Stimulated activated CD8-positive, alpha-beta memory T cell treated with anti-CD3 and anti-CD28 coated beads, Interleukin-15, amount 100 ng/mL, for 1 hour (primary cell): ENCODE measurements at regions not wholly inside any gene's neighbourhood (a gene's known extent, or its start where the extent isn't known, plus 50 kb on each side); places are given as distances from the start of the nearest gene placed in this dataset.

Experiments
- DNase-seq: peaks from one replicate; pipeline ENCODE4 v3.0.0-alpha.2; 2020; ENCODE audit warnings: low read depth

DNA sequence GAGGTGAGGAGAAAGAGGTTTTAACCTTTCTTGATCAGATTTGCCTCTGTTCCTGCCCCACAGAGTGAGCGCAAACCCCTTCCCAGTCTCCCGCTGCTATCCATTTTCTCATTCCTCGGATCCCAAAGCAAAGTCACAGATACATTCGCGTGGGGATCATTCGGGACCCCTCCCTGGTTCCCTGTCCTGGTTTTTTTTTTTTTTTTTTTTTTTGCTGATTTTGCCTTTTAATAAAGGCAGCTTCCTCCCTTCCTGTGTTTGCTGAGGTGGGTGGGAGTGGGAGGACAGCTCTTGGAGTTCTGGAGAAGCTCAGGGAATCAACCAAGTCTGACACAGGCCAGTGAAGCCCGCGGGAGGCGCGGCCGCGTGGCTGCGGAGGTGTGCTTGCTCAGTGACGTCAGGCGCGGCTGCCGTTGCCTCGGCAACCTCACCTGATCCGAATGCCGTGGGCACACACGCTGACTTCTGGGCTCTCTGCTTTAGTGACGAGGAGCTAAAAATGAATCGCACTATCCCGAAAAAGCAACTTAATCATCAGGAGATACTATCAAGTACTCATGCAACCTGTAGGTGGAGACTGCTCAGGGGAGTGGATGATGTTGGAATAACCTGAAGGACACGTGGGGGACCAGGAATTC lies 106.4 kb downstream of the TBX19 start:
- DNase-seq = peak; percentile 42

- DNase-seq = no peak
Observed at GRCh38 chr1:168386492-168386891, 105.8 kb downstream of the TBX19 start.

DNA sequence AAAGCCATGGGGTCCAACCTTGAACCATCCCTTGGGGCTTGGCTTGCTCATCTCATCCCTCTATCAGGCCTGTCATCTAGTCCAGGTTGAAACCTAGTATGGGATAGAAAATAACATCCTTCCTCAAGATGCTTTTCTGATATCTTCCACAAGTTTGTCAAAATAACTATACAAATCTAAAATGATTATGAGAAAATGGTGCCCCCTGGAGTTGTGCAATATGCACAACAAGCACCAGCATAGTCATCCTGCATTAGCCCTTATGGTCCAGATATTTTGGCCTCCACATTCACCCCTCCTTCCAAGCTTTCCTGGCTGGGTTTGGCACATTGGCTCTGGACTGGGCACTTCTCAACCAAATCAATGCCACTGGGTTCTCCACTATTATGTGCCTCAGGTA lies 101.2 kb downstream of the TBX19 start:
- no peak for DNase-seq

- DNase-seq = no peak
Observed at GRCh38 chr1:168380945-168381344, 100.3 kb downstream of the TBX19 start.

GRCh38 chr1:168379104-168379860 lies 98.6 kb downstream of the TBX19 start:
- DNase-seq = no peak

- DNase-seq = no peak
Observed at GRCh38 chr1:168375566-168376300, 95.1 kb downstream of the TBX19 start.

- no peak for DNase-seq
Observed at GRCh38 chr1:168374566-168374965, 93.9 kb downstream of the TBX19 start.

DNA sequence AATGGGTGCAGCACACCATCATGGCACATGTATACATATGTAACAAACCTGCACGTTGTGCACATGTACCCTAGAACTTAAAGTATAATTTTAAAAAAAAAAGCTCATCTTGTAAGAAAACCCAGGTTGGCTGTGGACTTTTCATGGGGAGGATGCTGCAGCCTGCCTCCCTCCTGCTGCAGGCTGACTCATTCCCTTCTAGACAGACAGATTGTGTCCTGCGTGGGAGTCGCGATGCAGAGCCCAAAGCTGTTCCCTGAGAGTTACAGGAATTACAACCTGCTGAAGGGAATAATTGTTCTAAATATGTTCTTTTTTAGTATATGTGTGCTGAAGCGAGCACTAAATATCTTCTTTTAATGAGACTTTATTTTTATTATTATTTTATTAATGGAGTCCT lies 93.2 kb downstream of the TBX19 start:
- DNase-seq = no peak

GRCh38 chr1:168372861-168373371 lies 92.2 kb downstream of the TBX19 start:
- no peak for DNase-seq

DNA sequence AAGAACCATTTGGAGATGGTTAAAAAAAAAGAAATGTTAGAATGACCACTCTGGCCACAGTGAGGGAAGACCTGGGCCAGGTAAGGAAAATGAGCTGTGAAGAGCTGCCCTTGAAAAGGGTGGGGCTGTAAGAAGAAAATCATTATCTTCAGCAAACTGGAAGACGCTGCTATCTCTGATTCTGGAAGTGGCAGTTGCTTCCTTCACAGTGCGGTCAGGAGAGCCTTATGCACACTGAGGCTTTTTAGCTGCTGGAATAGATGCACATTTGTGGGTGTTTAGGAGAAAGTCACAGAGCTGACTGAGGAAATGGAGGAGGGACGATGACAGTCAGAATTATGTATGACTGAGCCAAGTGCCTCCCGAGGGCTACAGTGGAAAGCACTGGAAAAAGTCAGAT lies 91.6 kb downstream of the TBX19 start:
- DNase-seq = no peak

DNA sequence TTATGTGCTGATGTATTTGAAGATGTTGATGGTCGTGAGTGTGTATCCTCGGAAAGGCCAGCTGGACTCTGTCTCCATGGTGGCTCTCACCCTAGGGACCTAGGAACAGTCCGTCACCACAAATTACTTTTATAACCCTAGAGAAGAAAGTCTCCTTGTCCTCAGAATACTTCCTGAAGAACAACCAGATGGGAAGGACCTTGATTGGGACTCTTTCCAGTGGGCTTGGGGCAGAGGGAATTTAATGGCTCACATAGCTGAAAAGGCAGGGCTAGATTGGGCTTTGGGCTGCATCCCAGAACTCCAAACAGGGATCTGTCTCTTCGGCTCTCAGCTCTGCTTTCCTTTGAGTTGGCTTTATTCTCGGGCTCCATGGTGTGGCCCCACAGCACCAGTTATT lies 90.8 kb downstream of the TBX19 start:
- no peak for DNase-seq

- DNase-seq = no peak
Observed at GRCh38 chr1:168370586-168370985, 89.9 kb downstream of the TBX19 start.

- no peak for DNase-seq
Observed at GRCh38 chr1:168369655-168370054, 89.0 kb downstream of the TBX19 start.

- no peak for DNase-seq
Observed at GRCh38 chr1:168368131-168368530, 87.5 kb downstream of the TBX19 start.

- no peak for DNase-seq
Observed at GRCh38 chr1:168365719-168366479, 85.2 kb downstream of the TBX19 start.
